H1 (cell line): ENCODE measurements at regions not wholly inside any gene's neighbourhood (a gene's known extent, or its start where the extent isn't known, plus 50 kb on each side); places are given as distances from the start of the nearest gene placed in this dataset.

Experiments
- CTCF ChIA-PET: fragments of 300-600 bp; sonication (Branson Sonifier 250); formaldehyde crosslinking; loops from one replicate; lab custom pipeline; 2021; ENCODE audit not compliant: partially characterized antibody; lab: Charles Lee
- POLR2A ChIA-PET: fragments of 300-600 bp; sonication (Branson Sonifier 250); formaldehyde crosslinking; loops from one replicate; lab custom pipeline; 2021; ENCODE audit warnings: inconsistent platforms; ENCODE audit not compliant: partially characterized antibody; lab: Charles Lee
- DNase-seq, 2 experiments: peaks; one replicate each; pipeline versions ENCODE4 v3.0.0 to v3.0.0-alpha.2; 2010 to 2022; ENCODE audit warnings: low spot score in 2 of 2, low read depth in 1 of 2, mixed read lengths in 1 of 2
- FAIRE-seq: peaks from 2 replicates; lab custom pipeline; 2011; peaks lifted over from hg19 to GRCh38; lab: Jason Lieb, UNC
- H2AFZ ChIP-seq: 2 replicates; pipeline ENCODE4 v1.8.1; 2012; ENCODE audit warnings: low read length, inconsistent platforms
- H2AK5ac ChIP-seq: 2 replicates; pipeline ENCODE4 v1.6.1; 2013; ENCODE audit warnings: low read depth, low read length
- H2BK120ac ChIP-seq: replicated peaks from 2 replicates; pipeline ENCODE3; 2013; ENCODE audit warnings: low read depth, low read length, inconsistent platforms
- H2BK12ac ChIP-seq: 2 replicates; pipeline ENCODE4 v1.6.1; 2013; ENCODE audit warnings: low read depth, low read length
- H2BK15ac ChIP-seq: 2 replicates; pipeline ENCODE4 v1.6.1; 2013; ENCODE audit warnings: low read length
- H2BK20ac ChIP-seq: 2 replicates; pipeline ENCODE4 v1.6.1; 2013; ENCODE audit warnings: low read length
- H2BK5ac ChIP-seq: 2 replicates; pipeline ENCODE4 v1.6.1; 2013; ENCODE audit warnings: low read depth, low read length
- H3K14ac ChIP-seq: 2 replicates; pipeline ENCODE4 v1.6.1; 2013; ENCODE audit warnings: inconsistent platforms; ENCODE audit not compliant: insufficient read length
- H3K18ac ChIP-seq: 2 replicates; pipeline ENCODE4 v1.6.1; 2013; ENCODE audit warnings: low read length; ENCODE audit errors: extremely low read depth
- H3K23ac ChIP-seq: 2 replicates; pipeline ENCODE4 v1.6.1; 2013; ENCODE audit warnings: inconsistent platforms; ENCODE audit not compliant: insufficient read length
- H3K23me2 ChIP-seq: 2 replicates; pipeline ENCODE4 v1.6.1; 2013; ENCODE audit warnings: low read depth, low read length
- H3K27ac ChIP-seq: 2 replicates; pipeline ENCODE4 v1.6.1; 2011; ENCODE audit warnings: low read depth, low read length, inconsistent platforms
- H3K27me3 ChIP-seq, 4 experiments: replicated peaks in 1 of 4; 1 replicate in 1 of 4; 2 replicates in 3 of 4; pipeline versions ENCODE4 v1.6.1 to v1.8.1; 2011 to 2013; ENCODE audit warnings: low read length in 3 of 4, mild to moderate bottlenecking in 3 of 4, inconsistent platforms in 2 of 4, mixed read lengths in 2 of 4, moderate library complexity in 1 of 4; ENCODE audit not compliant: control insufficient read depth in 3 of 4, insufficient read depth in 3 of 4; ENCODE audit errors: extremely low read depth in 1 of 4
- H3K36me3 ChIP-seq, 4 experiments: 2 replicates each; pipeline versions ENCODE4 v1.6.1 to v1.8.1; 2011 to 2013; ENCODE audit warnings: mild to moderate bottlenecking in 4 of 4, low read length in 3 of 4, moderate library complexity in 2 of 4, control low read depth in 1 of 4, inconsistent platforms in 1 of 4; ENCODE audit not compliant: insufficient read depth in 4 of 4, control insufficient read depth in 2 of 4
- H3K4ac ChIP-seq: replicated peaks from 2 replicates; pipeline ENCODE3; 2013; ENCODE audit warnings: low read length, low read depth, mixed read lengths, inconsistent platforms; ENCODE audit not compliant: insufficient read length
- H3K4me1 ChIP-seq, 4 experiments: replicated peaks in 1 of 4; 1 replicate in 1 of 4; 2 replicates in 3 of 4; pipeline versions ENCODE4 v1.6.1 to v1.8.1; 2011 to 2013; ENCODE audit warnings: low read length in 3 of 4, inconsistent platforms in 2 of 4, mixed read lengths in 1 of 4; ENCODE audit not compliant: insufficient read depth in 4 of 4, control insufficient read depth in 3 of 4
- H3K4me2 ChIP-seq, 2 experiments: 2 replicates each; pipeline versions ENCODE4 v1.6.1 to v1.8.1; 2011 to 2013; ENCODE audit warnings: low read depth in 2 of 2, low read length in 2 of 2, control low read depth in 1 of 2, inconsistent platforms in 1 of 2, mild to moderate bottlenecking in 1 of 2; ENCODE audit not compliant: insufficient read depth in 1 of 2
- H3K4me3 ChIP-seq, 4 experiments: fragments of 200-600, 300-600 bp in 1 of 4; sonication (generic), shearing (Covaris generic), sonication (Bioruptor Twin) in 1 of 4; 2 replicates each; pipeline versions ENCODE4 v1.5.1 to v1.8.1; 2011 to 2016; ENCODE audit warnings: low read length in 4 of 4, low read depth in 3 of 4, control low read depth in 2 of 4, inconsistent platforms in 2 of 4, mild to moderate bottlenecking in 2 of 4, mixed read lengths in 1 of 4, moderate library complexity in 1 of 4; ENCODE audit not compliant: insufficient read depth in 2 of 4; ENCODE audit errors: extremely low read depth in 1 of 4
- H3K56ac ChIP-seq: replicated peaks from 2 replicates; pipeline ENCODE3; 2013; ENCODE audit warnings: low read depth, mild to moderate bottlenecking, mixed read lengths, low read length, inconsistent platforms; ENCODE audit not compliant: insufficient read length
- H3K79me1 ChIP-seq: 2 replicates; pipeline ENCODE4 v1.6.1; 2013; ENCODE audit warnings: low read depth, low read length, control low read depth
- H3K79me2 ChIP-seq, 2 experiments: 2 replicates each; pipeline versions ENCODE4 v1.6.1 to v1.8.1; 2012 to 2013; ENCODE audit warnings: low read length in 2 of 2, mild to moderate bottlenecking in 2 of 2, inconsistent platforms in 1 of 2; ENCODE audit not compliant: insufficient read depth in 2 of 2, control insufficient read depth in 1 of 2
- H3K9ac ChIP-seq, 4 experiments: replicated peaks in 1 of 4; 1 replicate in 1 of 4; 2 replicates in 3 of 4; pipeline versions ENCODE4 v1.6.1 to v1.8.1; 2011 to 2013; ENCODE audit warnings: low read depth in 3 of 4, low read length in 3 of 4, control low read depth in 2 of 4, mild to moderate bottlenecking in 2 of 4, moderate library complexity in 2 of 4, inconsistent platforms in 1 of 4; ENCODE audit errors: extremely low read depth in 1 of 4
- H3K9me3 ChIP-seq, 2 experiments: 2 replicates each; pipeline versions ENCODE4 v1.6.1 to v1.8.1; 2012 to 2013; ENCODE audit warnings: mild to moderate bottlenecking in 2 of 2, moderate library complexity in 2 of 2, control low read depth in 1 of 2, inconsistent platforms in 1 of 2, low read depth in 1 of 2, low read length in 1 of 2, mixed read lengths in 1 of 2; ENCODE audit not compliant: insufficient read depth in 2 of 2
- H4K20me1 ChIP-seq, 2 experiments: replicated peaks in 1 of 2; 2 replicates each; pipeline versions ENCODE3 to v1.8.1; 2011 to 2013; ENCODE audit warnings: inconsistent platforms in 2 of 2, low read length in 2 of 2, mild to moderate bottlenecking in 1 of 2; ENCODE audit not compliant: insufficient read depth in 2 of 2, control insufficient read depth in 1 of 2
- H4K5ac ChIP-seq: 2 replicates; pipeline ENCODE4 v1.6.1; 2013; ENCODE audit warnings: low read length, low read depth, mixed read lengths, inconsistent platforms; ENCODE audit not compliant: insufficient read length
- H4K8ac ChIP-seq: 2 replicates; pipeline ENCODE4 v1.8.0; 2013; ENCODE audit warnings: mild to moderate bottlenecking, moderate library complexity, low read length, inconsistent platforms; ENCODE audit not compliant: insufficient read depth; ENCODE audit errors: extremely low read depth
- H4K91ac ChIP-seq: replicated peaks from 2 replicates; pipeline ENCODE3; 2013; ENCODE audit warnings: low read length, mixed read lengths, inconsistent platforms; ENCODE audit not compliant: insufficient read length
- CTCF ChIP-seq, 3 experiments: IDR thresholded peaks; 1 replicate in 2 of 3; 2 replicates in 1 of 3; pipeline versions ENCODE4 v1.5.1 to v1.6.1; 2011; ENCODE audit warnings: low read length in 3 of 3, mild to moderate bottlenecking in 3 of 3, inconsistent platforms in 2 of 3, low read depth in 1 of 3, moderate library complexity in 1 of 3; ENCODE audit not compliant: insufficient read depth in 1 of 3; ENCODE audit errors: control extremely low read depth in 1 of 3
- RAD21 ChIP-seq, 2 experiments: IDR thresholded peaks in 1 of 2; conservative IDR thresholded peaks in 1 of 2; 2 replicates each; pipeline ENCODE4 v1.6.1; 2011; ENCODE audit warnings: low read depth in 2 of 2, low read length in 2 of 2, improper control_type of control experiment in 1 of 2, inconsistent platforms in 1 of 2, mild to moderate bottlenecking in 1 of 2, moderate library complexity in 1 of 2
- TAF7 ChIP-seq: optimal IDR thresholded peaks from 2 replicates; pipeline ENCODE3; 2011; ENCODE audit warnings: low read depth, mild to moderate bottlenecking, inconsistent platforms, low read length, moderate library complexity, borderline replicate concordance
- WGBS, 2 experiments: shearing (Covaris generic) in 1 of 2; methylation state at CpG; one replicate each; pipeline versions ENCODE4 v1.1.6 to v1.1.7; 2013 to 2015; ENCODE audit warnings: low lambda C conversion rate in 2 of 2, mixed read lengths in 2 of 2, inconsistent platforms in 1 of 2, low coverage in 1 of 2, missing lambda C conversion rate in 1 of 2; ENCODE audit not compliant: insufficient replicate concordance in 2 of 2, insufficient coverage in 1 of 2, insufficient read length in 1 of 2; ENCODE audit errors: extremely low coverage in 1 of 2, missing lambda C conversion rate in 1 of 2; 5-methylcytosine and 5-hydroxymethylcytosine counted together

DNA sequence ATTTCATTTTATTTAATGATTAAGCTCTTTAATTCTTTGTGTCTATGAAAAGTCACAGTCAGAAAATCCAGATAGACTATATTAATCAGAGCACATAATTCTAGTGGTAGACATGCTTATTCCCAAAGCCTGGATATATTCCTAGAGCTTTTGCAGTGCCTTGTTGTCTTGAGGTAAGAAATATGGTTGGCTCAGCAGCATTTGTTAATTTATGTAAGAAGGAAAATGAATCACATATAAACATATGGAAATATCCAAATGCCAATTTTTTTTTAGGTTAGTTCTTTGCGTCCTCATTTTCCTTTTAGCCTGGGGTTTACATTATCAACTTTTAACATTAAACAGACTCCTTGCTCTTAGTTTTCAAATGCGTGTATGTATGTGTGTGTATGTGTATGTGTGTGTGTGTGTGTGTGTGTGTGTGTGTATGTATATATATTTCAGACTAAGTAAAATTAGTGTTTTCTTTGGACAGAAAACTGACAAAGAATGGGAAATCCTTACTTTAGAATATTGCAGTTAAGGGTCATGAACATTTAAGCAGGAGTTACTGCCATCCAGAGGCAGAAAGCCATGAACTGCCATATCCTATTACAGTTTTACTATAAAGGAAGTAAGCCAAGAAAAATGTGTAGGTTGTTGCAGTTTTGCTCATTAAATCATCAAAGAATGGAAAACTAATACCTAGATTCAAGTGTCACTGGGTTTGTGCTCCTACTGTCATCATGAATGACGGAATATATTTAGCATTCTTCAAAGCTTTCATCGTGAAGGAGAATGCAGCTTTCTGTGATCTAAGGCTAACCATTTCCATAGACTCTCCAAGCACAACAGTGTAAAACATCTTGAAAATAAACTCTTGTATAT is 477.1 kb upstream of the NR5A2 start:
- Histone ChIP-seq H4K8ac (no peak overlapping the region), H2AK5ac (no peak overlapping the region), H4K91ac (no peak overlapping the region), H2BK12ac (no peak overlapping the region), H3K9ac (no peak overlapping the region), H3K27ac (no peak overlapping the region), H2BK15ac (no peak overlapping the region), H2BK120ac (no peak overlapping the region), H2BK20ac (no peak overlapping the region), H3K36me3 (no peaks in the 10 kb centered on the region), H4K20me1 (no peaks in the 10 kb centered on the region), H3K23ac (no peak overlapping the region), H3K27me3 (no peaks in the 10 kb centered on the region), H3K4me3 (no peak overlapping the region), H2AFZ (no peak overlapping the region), H3K18ac (no peak overlapping the region), H3K4me1 (no peaks in the 10 kb centered on the region), H2BK5ac (no peak overlapping the region), H3K4ac (no peak overlapping the region), H3K79me2 (no peaks in the 10 kb centered on the region), H3K23me2 (no peaks in the 10 kb centered on the region), H4K5ac (no peak overlapping the region), H3K4me2 (no peak overlapping the region), H3K56ac (no peak overlapping the region), H3K79me1 (no peaks in the 10 kb centered on the region), H3K9me3 (no peaks in the 10 kb centered on the region), H3K14ac (no peak overlapping the region)
- peak in 2 of 3 experiments; percentile 5; a peak in 2 of 4 replicates for TF ChIP-seq CTCF (IDR thresholded peaks at IDR 0.05; ENCODE audit: control extremely low read depth in 1 of 3, insufficient read depth in 1 of 3, low read depth in 1 of 3, low read length in 3 of 3)
- peak; percentile 20 to 42; a peak in 3 of 4 replicates for TF ChIP-seq RAD21 (IDR thresholded peaks at IDR 0.05 in 1 of 2, conservative IDR thresholded peaks at IDR 0.05 in 1 of 2; ENCODE audit: low read depth in 2 of 2, low read length in 2 of 2)
- TF ChIP-seq TAF7: no peak
- ChIA-PET POLR2A (no interaction called here), CTCF (interaction anchor here (0.6 to 2.0 kb wide), 10 partner anchors 11 to 187 kb away, joined by 3 to 11 read pairs (median 4); no protein-coding TSS in a partner anchor)
- no peak for FAIRE-seq
- no peak for DNase-seq
- 84% methylated on average over 4 of the region's 4 CpGs; no CpG with 5 or more reads in 1 of the 2 experiments for WGBS, 2 experiments
